Aorta (tissue), 5 donors: ENCODE measurements at regions not wholly inside any gene's neighbourhood (a gene's known extent, or its start where the extent isn't known, plus 50 kb on each side); places are given as distances from the start of the nearest gene placed in this dataset.

Experiments used
- ATAC-seq: fragments of 200-7000 bp; cut with Tn5 transposase; one replicate; pipeline ENCODE4 v1.9.1; 2022; ENCODE audit warnings: moderate library complexity; ENCODE audit not compliant: low FRiP score
- DNase-seq, 2 donors: peaks; one replicate each; pipeline ENCODE4 v3.0.0-alpha.2; 2020
- H3K27ac ChIP-seq, 2 donors: one replicate each; pipeline ENCODE4 v1.5.1; 2013; ENCODE audit warnings: low read length in 2 of 2, mild to moderate bottlenecking in 2 of 2, moderate library complexity in 2 of 2, control low read depth in 1 of 2, inconsistent platforms in 1 of 2, low read depth in 1 of 2
- H3K27me3 ChIP-seq, 2 donors: one replicate each; pipeline ENCODE4 v1.6.1; 2013; ENCODE audit warnings: control low read depth in 1 of 2, low read length in 1 of 2, mild to moderate bottlenecking in 1 of 2, moderate library complexity in 1 of 2; ENCODE audit not compliant: insufficient read depth in 2 of 2, control insufficient read depth in 1 of 2
- H3K36me3 ChIP-seq, 2 donors: one replicate each; pipeline ENCODE4 v1.6.1; 2013; ENCODE audit warnings: control low read depth in 1 of 2, low read length in 1 of 2, mild to moderate bottlenecking in 1 of 2; ENCODE audit not compliant: insufficient read depth in 2 of 2, control insufficient read depth in 1 of 2
- H3K4me1 ChIP-seq, 2 donors: one replicate each; pipeline ENCODE4 v1.6.1; 2013; ENCODE audit warnings: low read length in 2 of 2, control low read depth in 1 of 2, mild to moderate bottlenecking in 1 of 2, moderate library complexity in 1 of 2; ENCODE audit not compliant: insufficient read depth in 2 of 2, control insufficient read depth in 1 of 2
- H3K4me3 ChIP-seq, 2 donors: one replicate each; pipeline ENCODE4 v1.5.1; 2013; ENCODE audit warnings: low read length in 2 of 2, control low read depth in 1 of 2, mild to moderate bottlenecking in 1 of 2
- H3K9me3 ChIP-seq: one replicate; pipeline ENCODE4 v1.6.1; 2013; ENCODE audit warnings: mild to moderate bottlenecking, low read length; ENCODE audit not compliant: control insufficient read depth
- WGBS, 2 donors: extraction: QIAGEN DNeasy Blood & Tissue Kit; methylation state at CpG; one replicate each; pipeline ENCODE4 v1.1.7; 2013; 5-methylcytosine and 5-hydroxymethylcytosine counted together
- intact Hi-C, 2 donors: fragments of 100-400 bp; cut with DNase I; formaldehyde crosslinking; loops; one replicate each; pipeline versions ENCODE4 v1.14.2 to v1.15.0; 2022
- donor health status: healthy with polysubstance abuse.
- donor health status: Bipolar disorder and iron deficiency.
- donor health status: DM: no; HTN: no; CAD: no.
- donor health status: DM: no; HTN: no; CAD: no.
- donor health status: DM: yes; HTN: yes; CAD: no.

- 57 to 60% methylated on average over 2 of the region's 2 CpGs for WGBS, 2 donors
- no peak overlapping the region for H3K27ac ChIP-seq
- peaks cover 0 to 3% of the 10 kb centered on the region in 2 donors for H3K27me3 ChIP-seq
- ATAC-seq (no peak), DNase-seq (no peak)
- H3K36me3 ChIP-seq, result no peaks in the 10 kb centered on the region
- H3K9me3 ChIP-seq, result peaks cover 7% of the 10 kb centered on the region
- H3K4me3 ChIP-seq, result no peak overlapping the region
- intact Hi-C loops, result no loop called here
- H3K4me1 ChIP-seq, result no peaks in the 10 kb centered on the region
Measured at GRCh38 chr15:97815835-97816234, 144.7 kb upstream of the ARRDC4 start.

- DNase-seq (no peak), ATAC-seq (no peak)
- intact Hi-C loops, result no loop called here
- Histone ChIP-seq H3K4me3 (no peak overlapping the region), H3K36me3 (no peaks in the 10 kb centered on the region), H3K27me3 (peaks cover 0 to 3% of the 10 kb centered on the region in 2 donors), H3K27ac (no peak overlapping the region), H3K9me3 (peaks cover 3% of the 10 kb centered on the region), H3K4me1 (no peaks in the 10 kb centered on the region)
- 46% methylated on average over 9 of the region's 9 CpGs for WGBS, 2 donors
Measured at GRCh38 chr15:97817276-97817890, 143.1 kb upstream of the ARRDC4 start.

GRCh38 chr15:97836003-97836402, 124.5 kb upstream of the ARRDC4 start:
- Histone ChIP-seq H3K9me3 (peaks cover 4% of the 10 kb centered on the region), H3K4me3 (no peak overlapping the region), H3K27me3 (no peaks in the 10 kb centered on the region), H3K27ac (no peak overlapping the region), H3K4me1 (no peaks in the 10 kb centered on the region), H3K36me3 (no peaks in the 10 kb centered on the region)
- DNase-seq (no peak), ATAC-seq (no peak)
- 68 to 77% methylated on average over 4 of the region's 4 CpGs for WGBS, 2 donors
- intact Hi-C loops, result no loop called here

GRCh38 chr15:97837896-97838295, 122.6 kb upstream of the ARRDC4 start:
- peaks cover 4% of the 10 kb centered on the region for H3K9me3 ChIP-seq
- H3K27ac ChIP-seq, result no peak overlapping the region
- no peaks in the 10 kb centered on the region for H3K36me3 ChIP-seq
- intact Hi-C loops, result no loop called here
- ATAC-seq (no peak), DNase-seq (no peak)
- no peak overlapping the region for H3K4me3 ChIP-seq
- no peaks in the 10 kb centered on the region for H3K27me3 ChIP-seq
- H3K4me1 ChIP-seq, result no peaks in the 10 kb centered on the region
- WGBS, 2 donors, result 51 to 56% methylated on average over 5 of the region's 5 CpGs

- no peaks in the 10 kb centered on the region for H3K36me3 ChIP-seq
- intact Hi-C loops, result no loop called here
- 84% methylated on average over 16 of the region's 16 CpGs for WGBS, 2 donors
- no peak overlapping the region for H3K4me3 ChIP-seq
- H3K27me3 ChIP-seq, result no peaks in the 10 kb centered on the region
- H3K4me1 ChIP-seq, result no peaks in the 10 kb centered on the region
- H3K27ac ChIP-seq, result no peak overlapping the region
- peaks cover under 1% of the 10 kb centered on the region for H3K9me3 ChIP-seq
- DNase-seq (no peak), ATAC-seq (no peak)
Measured at GRCh38 chr15:97838606-97839210, 121.8 kb upstream of the ARRDC4 start.

GRCh38 chr15:97840501-97840900, 120.0 kb upstream of the ARRDC4 start:
- ATAC-seq (no peak), DNase-seq (no peak)
- Histone ChIP-seq H3K36me3 (no peaks in the 10 kb centered on the region), H3K9me3 (no peaks in the 10 kb centered on the region), H3K27ac (no peak overlapping the region), H3K4me1 (no peaks in the 10 kb centered on the region), H3K27me3 (no peaks in the 10 kb centered on the region), H3K4me3 (no peak overlapping the region)
- intact Hi-C loops, result no loop called here
- WGBS, 2 donors, result 41 to 58% methylated on average over 2 of the region's 2 CpGs

GRCh38 chr15:97841558-97841957, 118.9 kb upstream of the ARRDC4 start:
- Histone ChIP-seq H3K36me3 (no peaks in the 10 kb centered on the region), H3K27me3 (no peaks in the 10 kb centered on the region), H3K4me3 (no peak overlapping the region), H3K4me1 (no peaks in the 10 kb centered on the region), H3K9me3 (no peaks in the 10 kb centered on the region), H3K27ac (no peak overlapping the region)
- no peak for ATAC-seq
- intact Hi-C loops, result no loop called here
- DNase-seq, result no peak
- WGBS, 2 donors, result 78 to 85% methylated on average over 3 of the region's 3 CpGs

- H3K4me1 ChIP-seq, result no peaks in the 10 kb centered on the region
- no peak for ATAC-seq
- no peak for DNase-seq
- intact Hi-C loops, result no loop called here
- whole genome bisulfite sequencing, 2 donors, result 73 to 80% methylated on average over 6 of the region's 6 CpGs
- H3K36me3 ChIP-seq, result no peaks in the 10 kb centered on the region
- peaks cover 3% of the 10 kb centered on the region for H3K9me3 ChIP-seq
- H3K27ac ChIP-seq, result no peak overlapping the region
- H3K4me3 ChIP-seq, result no peak overlapping the region
- H3K27me3 ChIP-seq, result no peaks in the 10 kb centered on the region
Measured at GRCh38 chr15:97849183-97849582, 111.3 kb upstream of the ARRDC4 start.

- H3K27ac ChIP-seq, result no peak overlapping the region
- intact Hi-C loops, result no loop called here
- ATAC-seq, result no peak
- H3K36me3 ChIP-seq, result no peaks in the 10 kb centered on the region
- no peaks in the 10 kb centered on the region for H3K4me1 ChIP-seq
- no peak for DNase-seq
- WGBS, 2 donors, result 70 to 78% methylated on average over 2 of the region's 2 CpGs
- H3K27me3 ChIP-seq, result no peaks in the 10 kb centered on the region
- H3K4me3 ChIP-seq, result no peak overlapping the region
- H3K9me3 ChIP-seq, result peaks cover 2% of the 10 kb centered on the region
Measured at GRCh38 chr15:97858296-97858695, 102.2 kb upstream of the ARRDC4 start.
